ENCODE measurements at regions not wholly inside any gene's neighbourhood (a gene's known extent, or its start where the extent isn't known, plus 50 kb on each side); places are given as distances from the start of the nearest gene placed in this dataset.

GRCh38 chr15:56868170-56868569 lies 50.3 kb upstream of the TCF12 start:
- DNase-seq, result no peak

GRCh38 chr15:56866803-56867202 lies 51.6 kb upstream of the TCF12 start:
- DNase-seq, result no peak

DNA sequence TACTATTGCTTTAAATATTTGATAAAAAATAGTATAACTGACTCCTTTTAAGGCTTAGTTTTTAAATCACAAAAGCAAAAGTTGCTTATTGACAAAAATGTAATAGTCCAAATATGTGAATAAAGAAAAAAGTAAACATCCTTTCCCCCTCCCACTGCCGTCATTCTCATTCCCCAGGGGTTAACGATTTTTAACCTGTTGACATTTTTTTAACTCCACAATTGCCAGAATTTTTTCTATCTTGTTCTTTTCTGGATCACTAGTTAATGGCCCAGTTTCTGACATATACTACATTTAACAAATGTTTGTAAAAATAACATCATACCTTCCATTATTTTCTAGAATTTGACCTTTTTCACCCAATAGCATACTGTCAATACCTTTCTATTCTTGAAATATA lies 60.6 kb upstream of the TCF12 start:
- no peak for DNase-seq

DNA sequence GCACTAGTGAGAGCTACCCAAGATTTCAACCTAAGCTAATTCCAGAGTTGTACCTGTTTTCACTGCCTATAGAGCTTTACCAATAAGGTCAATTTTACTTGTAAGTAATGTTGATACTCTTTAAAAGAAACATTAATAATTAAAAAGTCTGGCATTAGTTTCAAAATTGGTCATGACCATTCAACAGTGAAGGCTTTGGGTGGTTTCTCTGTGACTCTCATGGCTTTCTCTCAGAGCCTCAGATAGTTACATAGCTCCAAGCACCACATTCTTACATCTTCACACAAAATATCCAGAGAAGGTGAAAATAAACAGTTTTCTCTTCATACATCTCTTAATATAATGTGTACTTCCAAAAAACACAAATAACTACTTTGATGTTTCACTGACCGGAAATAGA lies 61.5 kb upstream of the TCF12 start:
- DNase-seq, result no peak

GRCh38 chr15:56844892-56845291 lies 73.6 kb upstream of the TCF12 start:
- DNase-seq, result no peak

DNA sequence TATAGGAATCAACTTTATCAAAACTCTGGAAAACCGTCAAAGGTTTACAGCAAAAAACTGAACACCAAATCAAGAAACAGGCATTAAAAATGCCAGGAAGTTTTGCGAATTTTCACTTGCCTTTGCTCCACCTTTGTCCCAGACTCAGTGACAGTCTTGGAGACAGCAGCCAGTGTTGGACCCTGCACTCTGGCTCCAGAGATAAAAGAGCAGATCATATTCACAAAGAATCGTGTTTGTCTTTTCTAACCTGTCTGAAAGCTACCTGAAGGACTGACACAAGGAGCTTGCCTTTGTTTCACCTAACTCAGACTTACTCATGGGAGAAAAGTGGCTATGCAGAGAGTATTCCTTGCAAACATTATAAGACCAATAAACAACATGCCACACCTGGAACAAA lies 74.0 kb upstream of the TCF12 start:
- no peak for DNase-seq

DNA sequence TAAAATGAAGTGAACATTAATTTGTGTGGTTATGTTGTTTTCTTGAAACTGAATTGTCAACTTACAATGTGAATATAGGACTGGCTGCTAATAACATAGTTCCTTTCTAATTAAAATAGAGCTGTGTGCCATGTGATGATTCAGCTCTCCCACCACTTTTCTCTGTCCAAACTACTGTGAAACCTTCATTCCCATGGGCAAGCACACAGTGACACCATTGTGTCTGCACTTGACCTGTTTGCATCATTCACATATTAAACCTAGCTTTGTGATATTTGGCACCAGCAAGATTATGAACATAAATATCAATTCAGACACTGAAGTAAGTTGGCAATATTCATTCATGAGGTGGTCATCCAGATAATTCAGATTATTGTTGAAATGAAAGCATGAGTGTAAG lies 78.8 kb upstream of the TCF12 start:
- no peak for DNase-seq

DNA sequence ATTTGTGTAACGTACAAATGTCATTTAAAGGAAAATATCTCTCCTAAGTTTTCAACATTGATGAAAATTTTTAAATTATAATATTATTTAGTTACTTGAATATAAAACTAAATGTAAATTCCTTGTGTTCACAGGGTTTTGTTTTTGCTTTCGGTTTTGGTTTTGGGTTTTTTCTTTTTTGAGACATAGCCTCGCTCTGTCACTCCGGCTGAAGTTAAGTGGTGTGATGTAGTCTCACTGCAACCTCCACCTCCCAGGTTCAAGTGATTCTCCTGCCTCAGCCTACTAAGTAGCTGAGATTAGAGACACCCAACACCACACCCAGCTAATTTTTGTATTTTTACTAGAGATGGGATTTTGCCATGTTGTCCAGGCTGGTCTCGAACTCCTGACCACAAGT lies 79.3 kb upstream of the TCF12 start:
- no peak for DNase-seq

DNA sequence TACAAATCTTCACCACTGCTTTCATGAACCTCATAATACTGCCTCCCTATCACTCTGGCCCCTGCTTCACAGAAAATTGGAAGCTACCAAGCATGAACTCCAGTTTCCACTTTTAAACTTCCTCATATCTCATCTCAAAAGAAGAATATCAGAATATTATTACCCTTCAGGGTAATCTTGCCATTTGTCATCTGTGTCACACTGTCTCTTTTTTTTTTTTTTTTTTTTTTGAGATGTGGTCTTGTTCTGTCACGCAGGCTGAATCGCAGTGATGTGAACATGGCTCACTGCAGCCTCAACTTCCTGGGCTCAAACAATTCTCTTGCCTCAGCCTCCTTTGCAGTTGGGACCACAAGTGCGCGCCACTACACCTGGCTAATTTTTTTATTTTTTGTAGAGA lies 80.4 kb upstream of the TCF12 start:
- no peak for DNase-seq

DNA sequence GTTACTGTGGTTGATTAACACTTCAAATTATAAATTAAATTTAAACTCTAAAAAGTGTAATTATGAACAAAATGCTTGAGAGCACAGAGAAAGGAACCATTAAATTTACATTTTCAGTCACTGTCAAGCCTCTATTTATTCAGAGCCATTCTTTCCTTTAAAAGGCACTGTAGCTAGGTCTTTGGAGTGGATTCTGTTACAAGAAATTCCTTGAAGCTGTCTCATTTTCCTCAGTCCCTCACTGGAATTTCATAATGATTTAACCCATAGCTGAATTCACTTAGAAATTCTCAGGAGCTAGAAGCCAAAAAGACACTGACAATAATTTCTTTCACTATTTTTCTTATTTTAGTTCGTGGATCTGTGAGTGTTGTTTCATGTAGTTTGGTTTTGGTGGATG lies 81.2 kb upstream of the TCF12 start:
- no peak for DNase-seq

DNA sequence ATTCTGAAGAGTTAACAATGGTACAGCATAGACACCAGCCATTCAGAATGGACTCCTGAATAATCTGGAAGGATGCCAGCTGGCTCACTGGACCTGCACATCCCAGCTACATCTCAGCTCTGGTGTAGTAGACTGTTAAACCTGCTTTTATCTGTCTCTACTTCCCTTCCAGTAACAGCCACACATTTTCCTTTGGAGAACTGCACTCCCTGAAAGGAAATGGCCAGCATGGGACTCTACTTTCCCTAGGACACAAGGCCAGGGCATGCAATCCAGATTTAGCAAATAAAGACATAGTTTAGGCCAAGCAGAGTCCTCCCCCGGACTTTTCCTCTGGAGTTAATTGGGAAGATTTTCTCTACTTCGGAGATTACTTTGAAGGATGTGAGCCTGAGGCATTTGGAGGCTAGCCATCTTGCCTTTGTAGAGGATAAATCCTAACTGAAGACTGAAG lies 82.7 kb upstream of the TCF12 start:
- DNase-seq, result no peak

DNA sequence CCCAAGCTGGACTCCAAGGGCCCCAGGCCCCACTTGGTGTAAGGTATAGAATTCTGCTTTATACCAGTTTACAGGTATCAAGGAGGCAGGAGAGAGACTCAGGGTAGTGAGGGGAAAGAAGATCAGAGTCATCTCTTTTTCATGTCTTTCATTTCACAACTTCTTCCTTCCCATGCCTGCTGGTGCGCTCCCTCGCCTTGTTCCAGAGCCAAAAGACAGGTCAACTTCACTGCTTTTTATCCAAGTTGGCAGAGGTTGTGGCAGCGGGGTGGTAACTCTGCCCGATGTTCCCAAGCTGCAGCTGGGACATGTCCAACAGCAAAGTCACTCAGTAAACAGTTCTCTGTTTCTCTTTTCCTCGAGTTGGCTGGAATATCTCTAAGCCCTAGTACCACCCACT lies 86.3 kb upstream of the TCF12 start:
- no peak for DNase-seq

DNA sequence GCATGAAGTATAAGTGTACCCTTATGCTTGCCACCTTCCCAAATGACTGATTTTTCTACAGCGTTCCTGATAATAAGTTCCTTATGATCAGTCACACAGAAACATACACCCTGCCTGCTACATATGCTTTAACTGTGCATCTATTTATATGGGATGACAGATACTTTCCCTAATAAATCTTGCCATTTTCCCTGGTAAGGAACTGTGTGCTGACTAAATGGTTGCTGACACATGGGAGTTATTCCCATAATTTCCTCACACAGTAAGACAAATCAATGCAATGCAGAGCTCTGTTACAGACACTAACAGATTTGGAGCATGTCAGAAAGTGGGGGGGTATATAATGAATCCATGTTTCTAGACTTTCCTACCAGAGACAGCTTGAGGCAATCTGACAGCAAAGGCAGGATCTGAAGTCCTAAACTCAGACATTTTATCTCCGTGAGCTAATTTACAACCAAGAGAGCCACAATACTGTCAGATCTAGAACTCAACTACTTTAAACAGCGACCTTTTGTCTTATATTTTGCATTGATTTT lies 86.9 kb upstream of the TCF12 start:
- DNase-seq, result no peak

GRCh38 chr15:56824175-56824574 lies 90.9 kb upstream of the ZNF280D start:
- DNase-seq, result no peak

DNA sequence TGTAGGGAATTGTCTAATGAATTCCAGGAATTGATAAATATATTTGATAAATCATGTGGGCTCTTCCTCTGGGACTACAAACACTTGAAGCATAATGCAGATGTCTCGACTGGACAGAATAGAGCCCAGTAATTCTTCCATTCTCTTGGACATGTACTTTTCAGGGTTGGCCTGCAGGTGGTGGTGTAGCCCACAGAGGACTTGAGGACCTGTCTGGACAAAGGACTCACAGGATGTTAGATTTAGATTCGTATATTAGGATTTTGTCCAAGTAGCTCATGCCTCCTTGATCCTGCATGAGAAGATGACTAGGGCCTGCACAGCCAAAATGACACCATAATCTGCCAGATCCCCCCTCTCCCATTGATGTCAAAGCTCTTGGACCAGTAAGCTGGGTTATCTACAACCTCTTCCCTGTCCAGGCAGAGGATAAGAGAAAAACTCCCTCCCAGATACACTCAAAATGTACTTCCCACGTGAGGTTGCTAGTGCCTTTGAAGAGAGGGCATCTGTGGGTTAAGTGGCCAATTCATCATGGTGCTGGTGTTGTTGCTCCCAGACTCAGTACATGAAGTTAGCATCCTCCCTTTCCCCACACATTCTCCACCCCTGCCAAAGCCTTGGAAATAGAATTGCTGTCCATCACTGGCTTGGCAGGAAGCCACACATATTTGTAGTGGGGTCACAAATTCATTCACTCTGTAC lies 88.6 kb upstream of the ZNF280D start:
- DNase-seq, result peak; percentile 56

DNA sequence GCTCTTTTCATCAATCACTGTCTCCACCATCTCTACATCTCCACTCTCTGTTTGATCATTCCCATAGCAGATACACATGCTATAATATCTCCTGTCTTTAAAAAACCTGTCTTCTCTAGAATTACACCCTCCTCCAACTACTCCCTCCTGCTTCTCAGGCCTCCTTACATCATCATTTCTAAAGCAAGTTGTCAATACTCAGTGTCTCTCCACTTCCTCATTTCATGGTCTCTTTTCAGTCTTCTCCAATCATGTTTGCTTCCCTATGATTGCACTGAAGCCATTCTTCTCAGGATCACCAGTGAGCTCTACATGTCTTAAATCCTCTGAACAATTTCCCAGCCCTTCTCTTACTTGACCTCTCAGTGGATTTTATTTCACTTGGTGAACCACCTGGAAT lies 87.0 kb upstream of the ZNF280D start:
- no peak for DNase-seq

GRCh38 chr15:56817321-56818080 lies 84.2 kb upstream of the ZNF280D start:
- no peak for DNase-seq

GRCh38 chr15:56816781-56817180 lies 83.5 kb upstream of the ZNF280D start:
- no peak for DNase-seq

- no peak for DNase-seq
These were observed 81.9 kb upstream of the ZNF280D start for GRCh38 chr15:56815247-56815646.

DNA sequence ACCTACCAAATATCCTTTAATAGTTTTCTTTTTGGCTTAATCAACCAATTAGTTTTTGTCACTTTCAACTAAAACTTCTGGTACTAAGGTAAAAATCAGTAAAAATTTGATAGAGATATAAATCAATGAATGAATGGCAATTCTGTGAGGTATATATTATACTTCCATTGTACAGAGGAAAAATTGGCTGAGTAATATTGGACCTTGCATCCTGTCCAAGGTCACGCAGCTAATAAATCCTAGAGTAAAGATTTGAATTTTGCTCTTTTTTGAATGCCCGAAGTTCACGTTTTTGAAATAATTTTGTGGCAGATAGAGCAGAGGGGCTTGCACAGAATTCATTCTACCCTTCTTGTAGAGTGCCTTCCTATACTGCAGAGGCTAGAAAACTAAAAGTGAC lies 81.1 kb upstream of the ZNF280D start:
- no peak for DNase-seq

DNA sequence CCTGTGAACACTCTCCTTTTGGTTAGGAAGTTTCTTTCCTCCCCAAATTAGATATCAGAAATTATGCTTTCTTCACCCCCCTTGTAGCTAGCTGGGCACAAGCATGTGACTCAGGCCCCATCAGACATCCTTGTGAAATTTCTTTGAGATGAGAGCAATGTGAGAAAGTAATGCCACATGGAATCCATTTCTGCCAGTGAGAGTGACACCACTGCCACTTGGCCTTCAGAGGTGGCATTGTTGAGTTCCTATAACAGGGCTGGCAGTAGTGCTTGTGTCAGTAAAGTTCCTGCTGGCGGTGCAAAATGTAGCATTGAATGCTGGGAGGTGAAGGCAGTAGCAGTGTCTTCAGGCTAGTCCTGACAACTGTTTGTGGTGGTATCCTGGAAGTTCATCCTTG lies 80.7 kb upstream of the ZNF280D start:
- no peak for DNase-seq

DNA sequence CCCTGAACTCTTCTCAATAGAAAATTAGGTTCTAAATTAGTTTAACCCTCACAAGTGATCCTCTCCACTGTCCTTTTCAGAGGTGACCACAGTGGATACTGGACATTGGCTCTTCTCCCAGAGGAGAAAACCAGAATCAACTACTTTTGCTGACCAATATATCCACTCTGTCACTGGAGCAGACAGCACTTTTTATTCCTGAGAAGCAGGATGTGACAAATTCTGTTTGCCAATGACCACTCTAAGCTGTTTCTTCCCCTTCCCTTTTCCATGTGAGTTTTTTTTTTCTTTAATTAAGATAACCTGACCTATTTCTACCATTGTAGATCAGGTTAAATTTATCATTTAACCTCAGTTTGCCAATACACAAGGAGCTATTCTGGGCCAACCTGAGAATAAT lies 79.7 kb upstream of the ZNF280D start:
- DNase-seq, result no peak

DNA sequence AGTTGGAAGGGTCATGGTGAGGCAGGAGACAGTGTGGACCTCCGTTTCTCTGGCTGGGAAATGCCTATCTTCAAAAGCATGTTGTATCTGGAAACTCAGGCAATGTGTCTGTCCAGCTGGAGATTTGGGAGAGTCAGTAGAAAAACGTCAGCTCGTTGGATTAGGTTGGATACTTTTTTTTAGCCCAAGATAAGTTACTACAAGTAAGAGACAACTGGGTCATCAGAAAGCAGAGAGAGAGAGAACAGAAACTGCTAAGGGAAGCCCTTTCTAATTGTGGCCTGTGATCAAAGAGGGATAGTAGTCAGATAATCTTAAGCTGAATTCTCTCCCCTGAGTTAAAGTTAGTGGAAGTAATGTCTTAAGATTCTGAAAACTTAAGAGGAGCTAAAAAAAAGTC lies 78.9 kb upstream of the ZNF280D start:
- no peak for DNase-seq

GRCh38 chr15:56811586-56811985 lies 78.3 kb upstream of the ZNF280D start:
- DNase-seq, result no peak

GRCh38 chr15:56808160-56808559 lies 74.9 kb upstream of the ZNF280D start:
- DNase-seq, result no peak
